Pancreas (tissue), 10 donors: ENCODE measurements at regions not wholly inside any gene's neighbourhood (a gene's known extent, or its start where the extent isn't known, plus 50 kb on each side); places are given as distances from the start of the nearest gene placed in this dataset.

Experiments used
- ATAC-seq, 4 donors: fragments of 200-7000 bp; cut with Tn5 transposase; one replicate each; pipeline versions ENCODE4 v1.8.0 to v1.9.1; 2020; ENCODE audit warnings: mild to moderate bottlenecking in 4 of 4, moderate library complexity in 4 of 4
- DNase-seq, 6 donors: peaks; one replicate each; pipeline ENCODE4 v3.0.0-alpha.2; 2020
- FAIRE-seq: peaks from 2 replicates; lab custom pipeline; 2012; peaks lifted over from hg19 to GRCh38; lab: Jason Lieb, UNC
- H3K27ac ChIP-seq, 4 donors: fragments of 200-600 bp; sonication (generic); 1 replicate in 3 of 4; 2 replicates in 1 of 4; pipeline versions ENCODE4 v1.5.0 to v1.8.0; 2020
- H3K27me3 ChIP-seq, 4 donors: fragments of 200-600 bp; one replicate each; pipeline ENCODE4 v1.8.0; 2021
- H3K36me3 ChIP-seq, 3 donors: fragments of 200-600 bp; sonication (generic) in 1 of 3; one replicate each; pipeline versions ENCODE4 v1.5.0 to v1.8.0; 2020 to 2021
- H3K4me1 ChIP-seq, 3 donors: fragments of 200-600 bp; one replicate each; pipeline ENCODE4 v1.8.0; 2021
- H3K4me3 ChIP-seq, 4 donors: fragments of 200-600 bp; sonication (generic) in 2 of 4; one replicate each; pipeline versions ENCODE4 v1.5.0 to v1.8.0; 2020 to 2021
- H3K9me3 ChIP-seq, 4 donors: fragments of 200-600 bp; one replicate each; pipeline ENCODE4 v1.8.0; 2021
- WGBS, 2 donors: extraction: QIAGEN DNeasy Blood & Tissue Kit; methylation state at CpG; one replicate each; pipeline ENCODE4 v1.1.7; 2013; 5-methylcytosine and 5-hydroxymethylcytosine counted together
- intact Hi-C, 3 donors: fragments of 100-400 bp; cut with DNase I; formaldehyde crosslinking; loops; one replicate each; pipeline versions ENCODE4 v1.11.1 to v1.14.2; 2022
- TF ChIP-seq, protein P1 (sequence below), 4 donors: fragments of 200-600 bp; sonication (generic) in 3 of 4; IDR thresholded peaks; one replicate each; pipeline versions ENCODE4 v1.5.0 to v1.8.0; 2021; ENCODE audit warnings: antibody characterized with exemption in 4 of 4
- donor health status: healthy with polysubstance abuse.
- donor health status: DM: no; HTN: no; CAD: no; lungs with moderate emphysema.
- donor health status: DM: no; HTN: no; CAD: no.
- donor health status: control.
- donor health status: control.
- donor health status: Bipolar disorder and iron deficiency.
- donor health status: DM: yes; HTN: yes; CAD: no.
- donor health status: DM: no; HTN: no; CAD: no.
- donor health status: DM: no; HTN: no; CAD: no.
- donor health status: DM: yes; HTN: yes; CAD: no.

DNA sequence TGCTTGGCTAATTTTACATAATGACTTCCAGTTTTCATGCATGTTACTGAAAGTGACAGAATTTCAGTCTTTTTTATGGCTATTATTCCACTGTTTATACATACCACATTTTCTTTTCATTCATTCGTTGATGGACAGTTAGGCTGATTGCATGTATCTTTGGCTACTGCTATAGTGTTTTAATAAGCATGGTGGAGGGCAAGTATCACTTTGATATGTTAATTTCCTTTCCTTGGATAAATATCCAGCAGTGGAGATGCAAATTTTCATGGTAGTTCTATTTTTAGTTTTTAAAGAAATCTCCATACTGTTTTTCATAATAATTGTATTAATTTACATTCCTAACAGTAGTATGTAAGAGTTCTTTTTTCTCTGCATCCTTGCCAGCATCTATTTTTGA lies 297.9 kb downstream of the PRR16 start:
- Histone ChIP-seq H3K27me3 (no peaks in the 10 kb centered on the region), H3K4me1 (no peaks in the 10 kb centered on the region), H3K4me3 (no peak overlapping the region), H3K9me3 (no peaks in the 10 kb centered on the region), H3K27ac (no peak overlapping the region), H3K36me3 (no peaks in the 10 kb centered on the region)
- intact Hi-C loops: no loop called here
- no peak for ATAC-seq
- TF ChIP-seq, protein P1, sequence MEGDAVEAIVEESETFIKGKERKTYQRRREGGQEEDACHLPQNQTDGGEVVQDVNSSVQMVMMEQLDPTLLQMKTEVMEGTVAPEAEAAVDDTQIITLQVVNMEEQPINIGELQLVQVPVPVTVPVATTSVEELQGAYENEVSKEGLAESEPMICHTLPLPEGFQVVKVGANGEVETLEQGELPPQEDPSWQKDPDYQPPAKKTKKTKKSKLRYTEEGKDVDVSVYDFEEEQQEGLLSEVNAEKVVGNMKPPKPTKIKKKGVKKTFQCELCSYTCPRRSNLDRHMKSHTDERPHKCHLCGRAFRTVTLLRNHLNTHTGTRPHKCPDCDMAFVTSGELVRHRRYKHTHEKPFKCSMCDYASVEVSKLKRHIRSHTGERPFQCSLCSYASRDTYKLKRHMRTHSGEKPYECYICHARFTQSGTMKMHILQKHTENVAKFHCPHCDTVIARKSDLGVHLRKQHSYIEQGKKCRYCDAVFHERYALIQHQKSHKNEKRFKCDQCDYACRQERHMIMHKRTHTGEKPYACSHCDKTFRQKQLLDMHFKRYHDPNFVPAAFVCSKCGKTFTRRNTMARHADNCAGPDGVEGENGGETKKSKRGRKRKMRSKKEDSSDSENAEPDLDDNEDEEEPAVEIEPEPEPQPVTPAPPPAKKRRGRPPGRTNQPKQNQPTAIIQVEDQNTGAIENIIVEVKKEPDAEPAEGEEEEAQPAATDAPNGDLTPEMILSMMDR (IDR thresholded peaks at IDR 0.05): no peak
- WGBS, 2 donors: 36 to 46% methylated on average over 1 of the region's 1 CpG
- no peak for DNase-seq
- no peak for FAIRE-seq

DNA sequence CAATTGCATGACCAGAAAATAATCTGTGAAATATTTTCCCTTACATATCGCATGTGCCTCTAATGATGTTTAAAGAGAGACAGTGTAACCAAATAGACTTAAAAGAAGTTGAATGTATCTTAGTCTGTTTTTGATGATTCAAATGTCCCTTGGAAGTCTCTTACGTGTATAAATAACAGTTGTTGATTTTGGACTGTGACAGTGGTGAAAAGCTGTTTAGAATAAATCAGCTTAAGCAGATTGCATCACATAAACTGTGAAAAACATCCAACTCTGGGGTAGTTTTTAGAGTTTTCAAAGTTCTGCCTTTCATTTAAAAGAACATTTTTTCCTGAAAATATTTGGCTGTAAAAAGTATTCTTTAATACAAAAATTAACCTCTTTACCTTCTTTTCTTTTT lies 301.1 kb downstream of the PRR16 start:
- FAIRE-seq (no peak), ATAC-seq (no peak), DNase-seq (no peak)
- H3K4me1 ChIP-seq: no peaks in the 10 kb centered on the region
- TF ChIP-seq, protein P1 (IDR thresholded peaks at IDR 0.05): no peak
- no peaks in the 10 kb centered on the region for H3K36me3 ChIP-seq
- no peak overlapping the region for H3K4me3 ChIP-seq
- no peaks in the 10 kb centered on the region for H3K27me3 ChIP-seq
- no peak overlapping the region for H3K27ac ChIP-seq
- intact Hi-C loops: no loop called here
- WGBS, 2 donors: 47 to 51% methylated on average over 2 of the region's 2 CpGs
- H3K9me3 ChIP-seq: no peaks in the 10 kb centered on the region

DNA sequence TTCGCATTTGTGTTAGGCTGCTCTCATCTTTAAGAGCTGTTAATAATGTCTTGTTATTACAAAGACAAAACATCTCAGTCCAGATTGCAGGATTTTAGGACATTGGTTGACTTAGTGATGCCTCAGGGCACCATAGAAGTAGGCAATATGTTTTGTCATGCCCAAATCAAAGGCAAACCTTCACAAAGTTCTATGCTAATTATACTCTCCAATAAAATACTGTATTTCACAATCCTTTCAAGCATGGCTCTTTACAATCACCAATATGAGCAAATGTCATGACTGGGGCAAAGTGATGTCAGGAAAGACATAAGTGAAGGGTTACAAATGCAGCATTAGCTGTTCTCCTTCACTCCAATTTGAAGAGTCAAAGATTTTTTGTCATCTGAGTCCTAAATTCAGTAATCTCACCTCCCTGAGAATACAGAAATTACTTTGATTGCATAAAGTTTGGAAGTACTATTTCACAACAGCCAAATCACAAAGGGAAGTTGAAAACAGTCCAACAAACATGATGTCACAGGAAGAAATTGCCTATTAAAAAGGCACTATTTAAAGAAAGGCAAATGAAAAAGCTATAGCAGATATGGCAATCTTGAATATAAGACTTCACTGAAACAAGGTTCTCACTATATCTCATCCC lies 303.2 kb downstream of the PRR16 start:
- WGBS, 2 donors: 47 to 58% methylated on average over 1 of the region's 1 CpG
- Histone ChIP-seq H3K9me3 (no peaks in the 10 kb centered on the region), H3K27me3 (no peaks in the 10 kb centered on the region), H3K27ac (no peak overlapping the region), H3K4me1 (no peaks in the 10 kb centered on the region), H3K4me3 (no peak overlapping the region), H3K36me3 (no peaks in the 10 kb centered on the region)
- intact Hi-C loops: no loop called here
- FAIRE-seq (no peak), DNase-seq (no peak), ATAC-seq (no peak)
- TF ChIP-seq, protein P1 (IDR thresholded peaks at IDR 0.05): no peak

DNA sequence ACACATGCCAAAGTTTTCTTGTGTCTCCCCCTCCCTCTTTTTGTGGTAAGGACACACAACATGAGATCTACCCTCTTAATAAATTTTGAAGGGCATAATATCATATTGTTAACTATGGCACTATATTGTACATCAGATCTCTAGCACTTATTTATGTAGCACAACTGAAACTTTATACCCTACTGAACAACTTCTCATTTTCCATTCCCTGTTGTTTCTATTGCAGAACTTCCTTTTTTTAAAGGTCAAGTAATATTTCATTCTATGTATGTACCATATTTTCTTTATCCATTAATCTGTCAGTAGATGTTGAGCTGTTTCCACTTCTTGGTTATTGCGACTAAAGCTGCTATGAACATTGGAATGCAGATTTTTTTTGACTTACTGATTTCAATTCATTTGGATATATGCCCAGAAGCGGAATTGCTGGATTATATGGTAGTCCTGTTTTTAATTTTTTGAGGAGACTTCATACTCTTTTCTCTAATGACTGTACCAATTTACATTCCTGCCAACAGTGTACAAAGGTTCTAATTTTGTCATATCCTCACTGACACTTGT lies 305.3 kb downstream of the PRR16 start:
- no peak overlapping the region for H3K4me3 ChIP-seq
- no peaks in the 10 kb centered on the region for H3K9me3 ChIP-seq
- TF ChIP-seq, protein P1 (IDR thresholded peaks at IDR 0.05): no peak
- no peaks in the 10 kb centered on the region for H3K36me3 ChIP-seq
- intact Hi-C loops: no loop called here
- no peaks in the 10 kb centered on the region for H3K4me1 ChIP-seq
- 58 to 74% methylated on average over 2 of the region's 2 CpGs for WGBS, 2 donors
- DNase-seq: no peak
- ATAC-seq: no peak
- H3K27ac ChIP-seq: no peak overlapping the region
- no peak for FAIRE-seq
- H3K27me3 ChIP-seq: no peaks in the 10 kb centered on the region

DNA sequence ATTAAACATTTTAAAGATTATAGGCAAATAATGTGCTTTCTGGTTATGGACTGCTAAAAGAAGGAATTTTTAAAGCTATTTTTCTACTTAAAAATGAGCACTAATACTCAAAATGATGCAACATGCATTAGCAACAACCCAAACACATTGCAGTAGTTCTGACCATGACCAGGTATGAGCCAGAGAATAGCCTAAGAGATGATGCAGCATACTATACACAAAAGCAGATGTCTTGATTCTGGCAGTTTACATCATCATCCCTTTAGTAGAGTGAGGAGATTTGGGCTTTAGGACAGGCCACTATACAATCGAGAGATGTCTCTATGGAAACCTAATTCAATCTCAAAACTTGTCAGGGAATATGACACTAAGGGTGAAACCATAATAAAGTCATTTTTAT lies 307.1 kb downstream of the PRR16 start:
- H3K27ac ChIP-seq: no peak overlapping the region
- no peaks in the 10 kb centered on the region for H3K9me3 ChIP-seq
- TF ChIP-seq, protein P1 (IDR thresholded peaks at IDR 0.05): no peak
- no peaks in the 10 kb centered on the region for H3K4me1 ChIP-seq
- DNase-seq (no peak), FAIRE-seq (no peak), ATAC-seq (no peak)
- H3K4me3 ChIP-seq: no peak overlapping the region
- no peaks in the 10 kb centered on the region for H3K36me3 ChIP-seq
- 64 to 73% methylated on average over 1 of the region's 1 CpG for WGBS, 2 donors
- intact Hi-C loops: no loop called here
- no peaks in the 10 kb centered on the region for H3K27me3 ChIP-seq
